COLO668 (cell line): ENCODE measurements at regions not wholly inside any gene's neighbourhood (a gene's known extent, or its start where the extent isn't known, plus 50 kb on each side); places are given as distances from the start of the nearest gene placed in this dataset.
"Not testable (repeated sequence)": the region's sequence is repeated elsewhere in the genome, so short reads cannot be mapped to it uniquely, and the experiment has no call there.

Source experiments
- DNase-seq: peaks from one replicate; lab custom pipeline; 2025; ENCODE audit not compliant: unreplicated experiment; lab: John Stamatoyannopoulos, UW

- no peak for DNase-seq
Observed at GRCh38 chr12:56872366-56872765, 61.8 kb downstream of the SDR9C7 start.

GRCh38 chr12:56867216-56867615 lies 67.0 kb downstream of the SDR9C7 start:
- DNase-seq = no peak

- no peak for DNase-seq
Observed at GRCh38 chr12:56866493-56866892, 67.7 kb downstream of the SDR9C7 start.

- DNase-seq = no peak
Observed at GRCh38 chr12:56864318-56864717, 69.9 kb downstream of the SDR9C7 start.

- no peak for DNase-seq
Observed at GRCh38 chr12:56863789-56864188, 70.4 kb downstream of the SDR9C7 start.

- no peak for DNase-seq
Observed at GRCh38 chr12:56862264-56862663, 71.9 kb downstream of the SDR9C7 start.

GRCh38 chr12:56853392-56853978 lies 80.7 kb downstream of the SDR9C7 start:
- not testable (repeated sequence) for DNase-seq

- no peak for DNase-seq
Observed at GRCh38 chr12:56851462-56851861, 82.7 kb downstream of the SDR9C7 start.

- no peak for DNase-seq
Observed at GRCh38 chr12:56840922-56841321, 77.8 kb downstream of the HSD17B6 start.

- peak; percentile 4 for DNase-seq
Observed at GRCh38 chr12:56839915-56840325, 76.8 kb downstream of the HSD17B6 start.

GRCh38 chr12:56839489-56839848 lies 76.3 kb downstream of the HSD17B6 start:
- DNase-seq = no peak

GRCh38 chr12:56838621-56839488 lies 75.7 kb downstream of the HSD17B6 start:
- no peak for DNase-seq
